BE2C (cell line): ENCODE measurements at regions not wholly inside any gene's neighbourhood (a gene's known extent, or its start where the extent isn't known, plus 50 kb on each side); places are given as distances from the start of the nearest gene placed in this dataset.

ENCODE experiments used
- DNase-seq: peaks from one replicate; pipeline ENCODE4 v3.0.0-alpha.2; 2020
- H3K27me3 ChIP-seq: fragments of 250-450 bp; sonication (Bioruptor Pico); 2 replicates; pipeline ENCODE4 v1.5.1; 2020; ENCODE audit warnings: mild to moderate bottlenecking
- H3K36me3 ChIP-seq: fragments of 250-450 bp; sonication (Bioruptor Pico); 2 replicates; pipeline ENCODE4 v1.5.1; 2020; ENCODE audit warnings: mild to moderate bottlenecking
- H3K4me1 ChIP-seq: fragments of 250-450 bp; sonication (Bioruptor Pico); 2 replicates; pipeline ENCODE4 v1.5.1; 2020
- H3K4me3 ChIP-seq: 2 replicates; pipeline ENCODE4 v1.5.1; 2011; ENCODE audit warnings: low read depth, low read length
- H3K9me3 ChIP-seq: fragments of 250-450 bp; sonication (Bioruptor Pico); 2 replicates; pipeline ENCODE4 v1.5.1; 2020
- CTCF ChIP-seq: IDR thresholded peaks from 2 replicates; pipeline ENCODE4 v1.5.1; 2012; ENCODE audit warnings: mild to moderate bottlenecking, low read depth, low read length

DNA sequence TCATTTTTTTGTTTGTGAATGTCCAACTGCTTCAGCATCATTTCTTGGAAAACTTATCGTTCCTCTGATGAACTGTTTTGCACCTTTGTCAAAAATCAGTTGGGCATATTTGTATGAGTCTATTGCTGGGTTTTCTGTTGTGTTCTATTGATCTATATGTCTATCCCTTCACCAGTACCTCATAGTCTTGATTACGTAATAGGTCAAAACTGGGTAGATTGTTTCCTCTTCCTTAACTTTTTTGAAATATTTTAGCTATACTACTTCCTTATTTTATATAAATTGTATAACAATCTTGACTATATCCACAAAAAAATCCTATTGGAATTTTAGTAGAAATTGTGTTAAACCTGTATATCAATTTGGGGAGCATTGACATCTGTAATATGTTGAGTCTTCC lies 104.1 kb upstream of the PALS2 start:
- H3K36me3 ChIP-seq: no peaks in the 10 kb centered on the region
- no peaks in the 10 kb centered on the region for H3K27me3 ChIP-seq
- no peak for TF ChIP-seq CTCF
- H3K4me1 ChIP-seq: no peaks in the 10 kb centered on the region
- H3K4me3 ChIP-seq: no peak overlapping the region
- no peaks in the 10 kb centered on the region; the same call in 1 of the 2 replicates for H3K9me3 ChIP-seq
- DNase-seq: no peak

DNA sequence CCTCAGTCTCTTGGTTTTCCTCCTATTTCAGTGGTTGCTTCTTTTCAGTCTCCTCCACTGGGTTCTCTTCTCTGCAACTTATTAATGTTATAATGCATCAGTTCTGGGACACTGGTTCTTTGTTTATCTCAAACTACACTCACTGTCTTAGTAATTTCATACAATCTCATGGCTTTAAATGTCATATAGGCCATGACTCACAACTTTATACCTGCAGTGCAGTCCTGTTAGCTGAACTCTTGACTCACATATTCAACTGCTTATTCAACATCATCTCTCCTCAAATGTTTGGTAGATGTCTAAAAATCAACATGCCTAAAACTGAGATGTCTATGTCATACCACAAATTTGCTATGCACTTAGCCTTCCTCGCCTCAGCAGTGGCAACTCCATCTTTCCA lies 101.2 kb upstream of the PALS2 start:
- Histone ChIP-seq H3K4me1 (no peaks in the 10 kb centered on the region), H3K36me3 (no peaks in the 10 kb centered on the region), H3K27me3 (no peaks in the 10 kb centered on the region), H3K9me3 (no peaks in the 10 kb centered on the region), H3K4me3 (no peak overlapping the region)
- TF ChIP-seq CTCF: no peak
- no peak for DNase-seq

GRCh38 chr7:24475166-24475961 lies 97.9 kb upstream of the PALS2 start:
- H3K27me3 ChIP-seq: no peaks in the 10 kb centered on the region
- no peaks in the 10 kb centered on the region for H3K9me3 ChIP-seq
- no peak for DNase-seq
- H3K4me1 ChIP-seq: no peaks in the 10 kb centered on the region
- no peak for TF ChIP-seq CTCF
- no peak overlapping the region for H3K4me3 ChIP-seq
- no peaks in the 10 kb centered on the region for H3K36me3 ChIP-seq

DNA sequence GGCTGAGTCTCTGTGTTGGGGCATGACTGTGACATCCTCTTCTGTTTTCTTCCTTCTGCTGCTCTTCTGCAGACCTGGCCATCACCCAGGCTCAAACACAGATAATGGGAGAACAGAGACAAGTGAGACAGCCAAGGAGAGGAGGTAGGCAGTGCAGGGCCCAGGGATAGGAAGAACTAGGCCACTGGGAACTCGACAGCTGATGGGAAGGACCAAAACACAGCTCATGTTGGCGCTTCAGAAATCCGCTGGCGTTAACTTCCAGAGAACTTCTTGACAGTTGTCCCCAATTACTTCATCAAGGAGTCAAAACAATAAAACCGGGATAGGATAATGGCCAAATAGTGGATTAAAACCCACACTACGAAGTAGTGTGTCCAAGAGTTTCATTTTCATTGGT lies 97.0 kb upstream of the PALS2 start:
- no peak overlapping the region for H3K4me3 ChIP-seq
- H3K27me3 ChIP-seq: no peaks in the 10 kb centered on the region
- DNase-seq: no peak
- H3K36me3 ChIP-seq: no peaks in the 10 kb centered on the region
- no peak for TF ChIP-seq CTCF
- no peaks in the 10 kb centered on the region for H3K4me1 ChIP-seq
- H3K9me3 ChIP-seq: no peaks in the 10 kb centered on the region

- no peak for TF ChIP-seq CTCF
- no peaks in the 10 kb centered on the region for H3K36me3 ChIP-seq
- DNase-seq: no peak
- no peaks in the 10 kb centered on the region for H3K4me1 ChIP-seq
- no peaks in the 10 kb centered on the region for H3K9me3 ChIP-seq
- no peaks in the 10 kb centered on the region for H3K27me3 ChIP-seq
- H3K4me3 ChIP-seq: no peak overlapping the region
Observed at GRCh38 chr7:24477398-24478136, 95.7 kb upstream of the PALS2 start.

DNA sequence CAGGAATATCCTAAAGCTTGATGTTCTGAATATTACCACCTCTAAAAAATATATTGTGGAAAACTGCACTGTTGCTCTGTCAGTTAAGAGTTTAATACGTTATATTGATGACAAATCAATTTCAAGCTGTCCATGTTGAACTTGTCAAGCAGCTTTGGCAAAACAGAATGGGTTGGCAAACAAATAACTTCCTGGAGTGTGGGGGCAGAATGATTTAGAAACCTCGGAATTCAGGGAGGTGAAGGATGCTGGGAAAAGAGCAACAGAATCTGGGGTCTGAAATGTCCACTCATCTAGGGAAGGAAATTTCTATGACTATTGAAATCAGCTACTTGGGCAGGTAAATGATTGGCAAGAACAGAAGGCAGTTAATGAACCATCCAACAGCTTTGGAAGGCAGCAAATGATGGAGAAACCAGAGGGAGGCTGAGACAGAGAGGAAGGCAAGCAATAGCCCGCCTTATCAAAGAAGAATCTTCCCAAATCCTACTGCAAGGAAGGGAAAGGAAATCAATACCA lies 95.1 kb upstream of the PALS2 start:
- Histone ChIP-seq H3K27me3 (peaks cover 3% of the 10 kb centered on the region; the same call in 1 of the 2 replicates), H3K4me3 (no peak overlapping the region), H3K36me3 (no peaks in the 10 kb centered on the region), H3K9me3 (no peaks in the 10 kb centered on the region), H3K4me1 (no peaks in the 10 kb centered on the region)
- no peak for DNase-seq
- no peak for TF ChIP-seq CTCF
